ENCODE measurements at regions not wholly inside any gene's neighbourhood (a gene's known extent, or its start where the extent isn't known, plus 50 kb on each side); places are given as distances from the start of the nearest gene placed in this dataset.
"Not testable (repeated sequence)": the region's sequence is repeated elsewhere in the genome, so short reads cannot be mapped to it uniquely, and the experiment has no call there.

GRCh38 chr10:28190196-28190595 lies 112.7 kb downstream of the MPP7 start:
- DNase-seq (ENCODE audit: low read depth in 3 of 3, low spot score in 2 of 3) = no peak

- no peak for DNase-seq (ENCODE audit: low read depth in 3 of 3, low spot score in 2 of 3)
Observed at GRCh38 chr10:28188526-28188925, 114.3 kb downstream of the MPP7 start.

GRCh38 chr10:28186887-28187578 lies 115.8 kb downstream of the MPP7 start:
- no peak for DNase-seq (ENCODE audit: low read depth in 3 of 3, low spot score in 2 of 3)

- DNase-seq (ENCODE audit: low read depth in 3 of 3, low spot score in 2 of 3) = no peak
Observed at GRCh38 chr10:28186461-28186860, 116.4 kb downstream of the MPP7 start.

- DNase-seq (ENCODE audit: low read depth in 3 of 3, low spot score in 2 of 3) = no peak
Observed at GRCh38 chr10:28184810-28185209, 118.1 kb downstream of the MPP7 start.

GRCh38 chr10:28181478-28182096 lies 121.3 kb downstream of the MPP7 start:
- DNase-seq (ENCODE audit: low read depth in 3 of 3, low spot score in 2 of 3) = no peak

DNA sequence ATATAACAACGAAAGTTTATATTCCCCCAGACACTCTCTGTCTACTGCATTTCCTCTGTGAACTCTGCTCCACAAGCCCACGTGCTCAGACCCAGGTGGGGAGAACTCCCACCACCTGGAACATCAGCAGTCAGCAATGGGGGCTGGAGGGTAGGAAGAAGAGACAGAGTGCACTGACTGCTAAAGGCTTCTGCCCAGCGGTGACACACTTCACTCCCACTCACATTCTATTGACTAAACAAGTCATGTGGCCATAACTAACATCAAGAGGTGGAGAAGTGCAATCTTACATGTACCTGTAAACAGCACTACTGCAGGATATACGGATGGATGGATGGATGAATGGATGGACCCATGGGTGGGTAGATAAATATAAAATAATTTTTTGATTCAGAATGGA lies 122.2 kb downstream of the MPP7 start:
- no peak for DNase-seq (ENCODE audit: low read depth in 3 of 3, low spot score in 2 of 3)

- DNase-seq (ENCODE audit: low read depth in 3 of 3, low spot score in 2 of 3) = no peak
Observed at GRCh38 chr10:28179743-28180099, 123.1 kb downstream of the MPP7 start.

DNA sequence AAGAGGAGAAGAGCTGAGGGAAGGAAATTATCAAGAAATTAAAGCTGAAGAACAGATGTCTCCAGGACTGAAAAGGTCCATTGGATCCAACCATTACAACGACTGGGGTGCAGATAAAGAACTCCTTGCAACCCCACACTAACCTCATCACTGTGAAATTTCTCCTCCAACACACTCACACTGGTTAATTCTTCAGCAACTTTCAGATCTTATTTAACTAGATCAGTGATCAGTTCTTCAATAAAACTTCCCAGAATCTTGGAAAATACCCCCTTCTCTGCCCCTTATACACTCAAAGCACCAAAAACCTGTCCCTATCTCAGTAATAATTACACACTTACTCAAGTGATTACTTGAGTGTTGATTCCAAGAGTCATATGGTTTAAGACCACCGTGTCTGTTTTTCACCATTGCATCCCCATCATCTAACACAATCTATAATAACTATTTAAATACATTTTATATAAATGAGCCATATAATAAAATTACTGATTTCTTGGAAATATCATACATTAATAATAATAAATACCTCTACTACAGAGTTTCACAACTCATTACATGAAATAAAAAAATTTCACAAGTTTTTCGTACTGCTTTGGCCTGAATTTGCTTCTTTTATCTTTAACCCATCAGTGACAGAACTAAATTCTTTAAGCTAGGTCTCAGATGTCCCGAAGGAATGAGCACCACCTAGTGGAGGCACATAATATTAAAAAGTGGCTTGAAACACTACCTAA lies 123.7 kb downstream of the MPP7 start:
- no peak for DNase-seq (ENCODE audit: low read depth in 3 of 3, low spot score in 2 of 3)

DNA sequence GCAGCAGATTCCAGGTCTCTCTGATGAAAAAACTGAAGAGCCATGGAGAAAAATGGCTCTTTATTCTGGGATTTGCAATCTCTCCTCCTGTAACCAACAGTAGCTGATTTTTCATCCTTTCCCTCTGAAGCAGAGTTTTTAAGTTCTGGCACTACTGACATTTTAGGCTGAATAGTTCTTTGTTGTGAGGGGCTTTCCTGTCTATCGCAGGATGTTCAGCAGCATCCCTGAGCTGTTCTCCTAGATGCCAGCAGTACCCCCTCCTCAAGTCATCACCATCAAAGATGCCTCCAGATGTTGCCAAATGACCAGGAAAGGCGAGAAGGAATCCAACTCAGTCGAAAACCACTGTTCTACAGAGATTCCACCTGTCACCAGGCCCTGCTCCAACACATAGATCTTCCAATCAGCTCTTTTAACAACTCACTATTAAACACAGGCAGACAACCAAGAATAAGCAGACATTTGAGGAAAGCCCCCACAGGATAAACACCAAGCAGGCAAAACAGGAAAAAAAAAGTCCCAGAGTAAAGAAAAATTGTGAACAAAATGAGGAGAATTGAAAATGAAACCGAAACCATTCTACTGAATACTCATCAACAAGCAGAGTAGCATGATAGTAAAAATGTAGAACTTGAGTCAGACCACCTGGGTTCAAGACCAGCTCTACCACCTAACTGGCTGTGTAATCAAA lies 124.8 kb downstream of the MPP7 start:
- DNase-seq (ENCODE audit: low read depth in 3 of 3, low spot score in 2 of 3) = no peak

DNA sequence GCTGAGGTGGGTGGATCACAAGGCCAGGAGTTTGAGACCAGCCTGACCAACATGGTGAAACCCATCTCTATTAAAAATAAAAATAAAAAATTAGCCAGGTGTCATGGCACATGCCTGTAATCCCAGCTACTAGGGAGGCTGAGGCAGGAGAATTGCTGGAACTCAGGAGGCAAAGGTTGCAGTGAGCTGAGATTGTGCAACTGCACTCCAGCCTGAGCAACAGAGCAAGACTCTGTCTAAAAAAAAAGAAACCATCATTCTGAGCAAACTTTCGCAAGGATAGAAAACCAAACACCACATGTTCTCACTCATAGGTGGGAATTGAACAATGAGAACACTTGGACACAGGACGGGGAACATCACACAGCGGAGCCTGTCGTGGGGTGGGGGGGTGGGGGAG lies 126.4 kb downstream of the MPP7 start:
- DNase-seq (ENCODE audit: low read depth in 3 of 3, low spot score in 2 of 3) = not testable (repeated sequence)

DNA sequence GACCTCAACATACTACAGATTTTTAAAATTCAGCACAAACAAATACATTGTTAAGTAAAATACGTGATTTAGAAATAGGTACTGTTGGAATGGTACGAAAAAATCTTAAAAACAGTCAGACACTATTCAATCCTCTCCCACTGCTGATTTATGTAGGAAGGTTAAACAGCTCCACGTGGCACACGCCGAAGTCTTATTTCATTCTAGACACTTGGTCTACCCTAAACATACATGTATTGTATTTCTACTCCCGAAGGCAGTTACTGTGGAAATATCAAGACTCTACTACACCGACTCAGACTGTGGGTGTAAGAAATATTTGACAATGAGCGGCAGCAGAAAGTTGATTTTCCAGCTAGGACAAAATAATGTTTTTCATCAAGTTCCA lies 130.6 kb downstream of the MPP7 start:
- DNase-seq (ENCODE audit: low read depth in 3 of 3, low spot score in 2 of 3) = no peak

DNA sequence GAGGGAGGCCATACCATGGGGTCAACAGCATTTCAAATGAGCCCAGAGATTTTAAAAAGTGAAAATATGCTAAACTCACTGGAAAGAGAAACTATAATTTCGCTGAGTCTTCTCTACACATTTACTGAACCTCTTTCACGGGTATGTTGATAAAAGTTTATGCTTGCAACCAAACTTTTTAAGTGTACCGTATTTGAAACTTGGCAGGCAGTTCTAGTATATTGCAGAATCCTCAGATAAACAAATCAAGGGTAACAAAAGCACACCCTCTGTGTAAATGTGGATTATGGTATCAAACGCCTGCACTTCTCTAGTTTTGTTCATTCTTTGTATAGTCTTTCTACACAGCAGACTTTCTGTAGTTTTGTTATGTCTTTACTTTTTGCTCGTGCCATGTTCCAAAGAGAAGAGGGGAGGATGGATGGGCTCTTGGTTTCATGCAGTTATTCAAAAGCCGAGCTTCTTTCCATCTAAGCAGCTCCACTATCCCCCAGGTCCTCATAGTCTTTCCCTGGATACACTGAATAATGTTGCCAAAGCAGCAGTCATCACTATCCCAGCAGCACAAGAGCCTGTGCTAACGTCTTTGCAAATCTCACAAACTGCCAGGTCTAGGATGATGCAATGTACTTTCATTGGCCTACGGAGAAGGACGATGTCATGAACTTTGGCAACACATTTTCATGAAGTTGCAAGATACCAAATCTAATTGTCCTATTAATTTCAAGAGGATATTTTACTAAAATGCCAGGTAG lies 131.2 kb downstream of the MPP7 start:
- no peak for DNase-seq (ENCODE audit: low read depth in 3 of 3, low spot score in 2 of 3)

- DNase-seq (ENCODE audit: low read depth in 3 of 3, low spot score in 2 of 3) = no peak
Observed at GRCh38 chr10:28169525-28169924, 133.3 kb downstream of the MPP7 start.

GRCh38 chr10:28160866-28161405 lies 141.9 kb downstream of the MPP7 start:
- DNase-seq (ENCODE audit: low read depth in 3 of 3, low spot score in 2 of 3) = no peak

GRCh38 chr10:28157379-28157778 lies 145.5 kb downstream of the MPP7 start:
- DNase-seq (ENCODE audit: low read depth in 3 of 3, low spot score in 2 of 3) = no peak

DNA sequence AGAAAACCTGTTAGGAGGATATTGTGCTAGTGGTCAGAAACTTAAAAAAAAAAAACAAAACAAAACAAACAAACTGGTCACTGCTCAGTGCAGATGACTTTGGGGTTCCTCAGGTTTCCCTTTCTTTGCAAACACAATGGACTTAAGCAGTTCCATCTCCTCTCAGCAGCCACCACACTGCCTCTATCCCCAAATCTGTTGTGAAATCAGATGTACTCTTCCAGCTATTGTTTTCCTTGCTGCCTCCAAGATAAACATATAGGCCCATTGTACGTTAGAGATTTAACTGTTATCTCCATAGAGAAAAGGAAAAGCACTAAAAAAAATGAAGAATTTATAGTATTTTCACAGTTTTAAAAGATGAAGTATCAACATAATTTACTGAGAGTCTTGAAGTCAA lies 147.1 kb downstream of the MPP7 start:
- no peak for DNase-seq (ENCODE audit: low read depth in 3 of 3, low spot score in 2 of 3)

GRCh38 chr10:28151636-28152035 lies 151.2 kb downstream of the MPP7 start:
- DNase-seq (ENCODE audit: low read depth in 3 of 3, low spot score in 2 of 3) = no peak

- no peak for DNase-seq (ENCODE audit: low read depth in 3 of 3, low spot score in 2 of 3)
Observed at GRCh38 chr10:28149746-28150145, 150.9 kb upstream of the ODAD2 start.

DNA sequence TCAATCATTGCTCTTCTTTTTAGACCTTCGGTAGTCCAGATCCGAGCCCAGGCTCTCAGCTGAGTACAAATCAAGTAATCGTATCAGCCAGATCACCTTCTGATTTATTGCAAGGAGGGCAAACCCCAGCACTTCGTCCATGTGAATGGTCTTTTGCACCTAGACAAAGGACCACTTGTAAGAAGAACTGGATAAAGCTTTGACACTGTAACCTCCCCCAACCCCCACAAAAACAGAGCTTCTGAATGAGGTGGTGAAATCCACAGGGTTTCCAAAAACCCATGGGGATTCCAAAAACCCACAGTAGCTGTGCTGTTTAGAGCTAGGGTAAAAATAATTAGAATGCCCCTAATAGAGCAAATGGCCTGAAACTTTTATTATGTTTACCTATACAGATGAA lies 148.8 kb upstream of the ODAD2 start:
- DNase-seq (ENCODE audit: low read depth in 3 of 3, low spot score in 2 of 3) = no peak

- no peak for DNase-seq (ENCODE audit: low read depth in 3 of 3, low spot score in 2 of 3)
Observed at GRCh38 chr10:28139138-28139537, 140.3 kb upstream of the ODAD2 start.

Measured in right renal cortex interstitium (tissue), 3 donors.